GM12878 (cell line): ENCODE measurements at regions not wholly inside any gene's neighbourhood (a gene's known extent, or its start where the extent isn't known, plus 50 kb on each side); places are given as distances from the start of the nearest gene placed in this dataset.

Experiments
- ATAC-seq: fragments of 200-7000 bp; cut with Tn5 transposase; 3 replicates; pipeline ENCODE4 v1.9.1; 2020; ENCODE audit warnings: mild to moderate bottlenecking, moderate library complexity
- BruUV-seq: library from RNA; stranded (reverse); fragments of 400-500 nt; replicated peaks from 2 replicates; lab custom pipeline; 2021; lab: Mats Ljungman, UMichigan
- CTCF ChIA-PET: fragments of 300-600 bp; sonication (Branson Sonifier 250); formaldehyde crosslinking; extraction: SDS; loops from one replicate; lab custom pipeline; 2021; ENCODE audit warnings: inconsistent platforms; lab: Yijun Ruan, JAX
- POLR2A ChIA-PET: fragments of 350-600 bp; formaldehyde crosslinking; extraction: SDS; loops from one replicate; lab custom pipeline; 2021; ENCODE audit warnings: inconsistent platforms; lab: Charles Lee
- RAD21 ChIA-PET: fragments of 300-600 bp; sonication (Branson Sonifier 250); formaldehyde crosslinking; loops from one replicate; lab custom pipeline; 2023; ENCODE audit warnings: antibody characterized with exemption; ENCODE audit not compliant: unreplicated experiment; lab: Charles Lee
- SMC1A ChIA-PET: fragments of 300-600 bp; sonication (Branson Sonifier 250); formaldehyde crosslinking; loops from one replicate; lab custom pipeline; 2023; ENCODE audit not compliant: unreplicated experiment, uncharacterized antibody; lab: Charles Lee
- DNase-seq: peaks from one replicate; pipeline ENCODE4 v3.0.0-alpha.2; 2011; ENCODE audit warnings: low read depth, low spot score
- FAIRE-seq: peaks from 3 replicates; lab custom pipeline; 2011; peaks lifted over from hg19 to GRCh38; lab: Jason Lieb, UNC
- H2AFZ ChIP-seq: 2 replicates; pipeline ENCODE4 v1.6.0; 2011; ENCODE audit warnings: low read depth, low read length, control low read depth; ENCODE audit not compliant: control insufficient read depth
- H3K27ac ChIP-seq: 2 replicates; pipeline ENCODE4 v1.5.1; 2011; ENCODE audit warnings: control low read depth; ENCODE audit not compliant: control insufficient read depth, insufficient read depth
- H3K27me3 ChIP-seq, 2 experiments: replicated peaks in 1 of 2; 2 replicates each; pipeline versions ENCODE4 v1.6.0 to v1.6.1; 2011; ENCODE audit warnings: low read length in 1 of 2; ENCODE audit not compliant: control insufficient read depth in 2 of 2, insufficient read depth in 2 of 2
- H3K36me3 ChIP-seq, 2 experiments: 2 replicates each; pipeline ENCODE4 v1.5.1; 2011; ENCODE audit warnings: low read length in 1 of 2; ENCODE audit not compliant: control insufficient read depth in 2 of 2, insufficient read depth in 2 of 2
- H3K4me1 ChIP-seq: 2 replicates; pipeline ENCODE4 v1.6.1; 2011; ENCODE audit warnings: mild to moderate bottlenecking, low read length, moderate library complexity, mixed read lengths; ENCODE audit not compliant: control insufficient read depth, insufficient read depth
- H3K4me2 ChIP-seq: 2 replicates; pipeline ENCODE4 v1.6.0; 2011; ENCODE audit warnings: control low read depth; ENCODE audit not compliant: control insufficient read depth, insufficient read depth
- H3K4me3 ChIP-seq: fragments of 200-600 bp; sonication (generic); 2 replicates; pipeline ENCODE4 v1.5.1; 2016
- H3K79me2 ChIP-seq: 2 replicates; pipeline ENCODE4 v1.6.0; 2011; ENCODE audit warnings: low read length; ENCODE audit not compliant: control insufficient read depth, insufficient read depth
- H3K9ac ChIP-seq: 2 replicates; pipeline ENCODE4 v1.8.0; 2011; ENCODE audit warnings: low read length, control low read depth, mixed read lengths; ENCODE audit not compliant: control insufficient read depth, insufficient read depth
- H3K9me3 ChIP-seq: replicated peaks from 3 replicates; pipeline ENCODE4 v1.5.1; 2011; ENCODE audit warnings: mild to moderate bottlenecking, low read length; ENCODE audit not compliant: control insufficient read depth, insufficient read depth
- H4K20me1 ChIP-seq: 2 replicates; pipeline ENCODE4 v1.6.0; 2011; ENCODE audit not compliant: control insufficient read depth, insufficient read depth
- GABPA ChIP-seq: IDR thresholded peaks from 2 replicates; pipeline ENCODE4 v1.6.1; 2014; ENCODE audit warnings: antibody characterized with exemption, low read depth, mild to moderate bottlenecking, inconsistent platforms
- IKZF1 ChIP-seq: fragments of 450-650 bp; conservative IDR thresholded peaks from 2 replicates; pipeline ENCODE4 v1.6.1; 2017; ENCODE audit warnings: antibody characterized with exemption, mild to moderate bottlenecking
- WGBS: methylation state at CpG from one replicate; pipeline ENCODE4 v1.1.6; 2016; ENCODE audit warnings: low lambda C conversion rate; ENCODE audit not compliant: insufficient replicate concordance, insufficient coverage; ENCODE audit errors: missing lambda C conversion rate; 5-methylcytosine and 5-hydroxymethylcytosine counted together
- in situ Hi-C: fragments of 300-500 bp; cut with MboI; formaldehyde crosslinking; loops from 9 replicates; pipeline ENCODE4 v1.14.3; 2018; ENCODE audit warnings: mixed read lengths
- intact Hi-C: fragments of 100-400 bp; cut with micrococcal nuclease; formaldehyde crosslinking; loops from one replicate; pipeline ENCODE4 v1.14.2; 2022; ENCODE audit not compliant: unreplicated experiment
- TF ChIP-seq, protein P1 (sequence below): fragments of 450-650 bp; IDR thresholded peaks from 2 replicates; pipeline ENCODE4 v1.6.1; 2017; ENCODE audit warnings: mild to moderate bottlenecking, moderate library complexity
- TF ChIP-seq, protein P2 (sequence below): fragments of 450-650 bp; IDR thresholded peaks from 2 replicates; pipeline ENCODE4 v1.6.1; 2017; ENCODE audit warnings: low read depth, mild to moderate bottlenecking, moderate library complexity

DNA sequence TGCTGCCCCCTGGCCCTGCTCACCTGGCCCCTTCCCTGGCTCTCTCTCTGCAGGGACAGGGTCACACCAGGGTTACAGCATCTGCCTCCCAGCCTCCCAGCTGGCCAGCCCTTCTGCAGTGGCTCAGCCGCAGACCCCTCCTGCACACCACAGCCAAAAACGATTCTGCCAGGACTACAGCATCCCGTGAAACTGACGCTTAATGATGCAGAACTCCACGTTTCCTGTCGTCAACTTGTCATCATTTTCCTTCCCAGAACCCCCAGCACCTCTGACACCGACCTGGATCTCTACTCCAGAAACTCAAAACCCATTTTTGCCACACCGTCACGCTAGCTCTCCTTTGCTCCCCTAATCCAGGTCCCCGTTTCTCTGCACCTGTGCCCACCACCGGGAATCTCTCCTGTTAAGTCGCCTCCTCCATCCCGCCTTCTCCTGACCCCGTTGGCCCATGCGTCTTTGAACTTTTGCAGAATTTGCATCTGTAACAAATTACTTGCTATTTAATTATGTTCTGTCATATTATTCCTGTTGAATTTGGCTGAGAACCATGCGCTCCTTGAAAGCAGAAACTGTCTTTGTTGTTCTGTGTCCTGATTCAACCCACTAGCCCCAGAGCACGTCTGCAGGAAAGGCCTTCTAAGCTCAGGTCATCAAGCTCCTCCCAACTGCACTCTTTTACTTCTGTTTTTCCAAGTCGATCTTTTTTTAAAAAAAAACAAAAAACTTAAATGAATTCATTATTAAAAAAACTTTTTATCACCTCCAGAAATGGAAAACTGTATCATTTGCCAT is 173.2 kb upstream of the COPS8 start:
- no TSS peak for BruUV-seq

DNA sequence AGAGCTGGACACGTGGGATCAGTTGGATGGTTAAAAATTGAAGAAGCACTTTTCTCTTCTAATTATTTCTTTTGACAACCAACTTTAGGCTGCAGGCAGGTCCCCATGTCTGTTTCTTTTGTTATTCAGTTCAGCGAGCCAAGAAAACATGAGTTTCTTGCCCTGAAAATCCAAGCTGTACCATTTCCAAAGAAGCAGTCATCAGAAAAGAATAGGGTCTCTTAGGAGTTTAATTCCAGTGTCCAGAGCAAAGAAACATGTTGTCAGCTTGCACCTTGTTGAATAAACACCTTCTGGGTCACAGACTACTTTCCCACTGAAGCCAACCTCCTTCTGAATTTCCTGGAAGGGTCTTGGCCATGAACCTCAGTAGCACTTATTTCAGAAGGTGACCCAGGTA is 170.5 kb upstream of the COPS8 start:
- no TSS peak for BruUV-seq
- Histone ChIP-seq H3K27ac (no peak overlapping the region), H2AFZ (no peak overlapping the region), H3K9me3 (no peaks in the 10 kb centered on the region), H3K4me2 (no peak overlapping the region), H3K79me2 (no peaks in the 10 kb centered on the region), H3K4me3 (no peak overlapping the region), H3K27me3 (peaks cover 2% of the 10 kb centered on the region in 2 experiments; a peak in 3 of 4 replicates), H3K9ac (no peak overlapping the region), H3K4me1 (no peaks in the 10 kb centered on the region), H4K20me1 (no peaks in the 10 kb centered on the region), H3K36me3 (no peaks in the 10 kb centered on the region)
- ChIA-PET POLR2A (no interaction called here), SMC1A (no interaction called here), CTCF (no interaction called here), RAD21 (no interaction called here)
- 0% methylated on average over 2 of the region's 2 CpGs for WGBS
- DNase-seq = no peak
- ATAC-seq = no peak
- in situ Hi-C loops (no loop called here), intact Hi-C loops (no loop called here)
- no peak for FAIRE-seq
- TF ChIP-seq, protein P1, sequence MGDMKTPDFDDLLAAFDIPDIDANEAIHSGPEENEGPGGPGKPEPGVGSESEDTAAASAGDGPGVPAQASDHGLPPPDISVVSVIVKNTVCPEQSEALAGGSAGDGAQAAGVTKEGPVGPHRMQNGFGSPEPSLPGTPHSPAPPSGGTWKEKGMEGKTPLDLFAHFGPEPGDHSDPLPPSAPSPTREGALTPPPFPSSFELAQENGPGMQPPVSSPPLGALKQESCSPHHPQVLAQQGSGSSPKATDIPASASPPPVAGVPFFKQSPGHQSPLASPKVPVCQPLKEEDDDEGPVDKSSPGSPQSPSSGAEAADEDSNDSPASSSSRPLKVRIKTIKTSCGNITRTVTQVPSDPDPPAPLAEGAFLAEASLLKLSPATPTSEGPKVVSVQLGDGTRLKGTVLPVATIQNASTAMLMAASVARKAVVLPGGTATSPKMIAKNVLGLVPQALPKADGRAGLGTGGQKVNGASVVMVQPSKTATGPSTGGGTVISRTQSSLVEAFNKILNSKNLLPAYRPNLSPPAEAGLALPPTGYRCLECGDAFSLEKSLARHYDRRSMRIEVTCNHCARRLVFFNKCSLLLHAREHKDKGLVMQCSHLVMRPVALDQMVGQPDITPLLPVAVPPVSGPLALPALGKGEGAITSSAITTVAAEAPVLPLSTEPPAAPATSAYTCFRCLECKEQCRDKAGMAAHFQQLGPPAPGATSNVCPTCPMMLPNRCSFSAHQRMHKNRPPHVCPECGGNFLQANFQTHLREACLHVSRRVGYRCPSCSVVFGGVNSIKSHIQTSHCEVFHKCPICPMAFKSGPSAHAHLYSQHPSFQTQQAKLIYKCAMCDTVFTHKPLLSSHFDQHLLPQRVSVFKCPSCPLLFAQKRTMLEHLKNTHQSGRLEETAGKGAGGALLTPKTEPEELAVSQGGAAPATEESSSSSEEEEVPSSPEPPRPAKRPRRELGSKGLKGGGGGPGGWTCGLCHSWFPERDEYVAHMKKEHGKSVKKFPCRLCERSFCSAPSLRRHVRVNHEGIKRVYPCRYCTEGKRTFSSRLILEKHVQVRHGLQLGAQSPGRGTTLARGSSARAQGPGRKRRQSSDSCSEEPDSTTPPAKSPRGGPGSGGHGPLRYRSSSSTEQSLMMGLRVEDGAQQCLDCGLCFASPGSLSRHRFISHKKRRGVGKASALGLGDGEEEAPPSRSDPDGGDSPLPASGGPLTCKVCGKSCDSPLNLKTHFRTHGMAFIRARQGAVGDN = no peak
- TF ChIP-seq, protein P2, sequence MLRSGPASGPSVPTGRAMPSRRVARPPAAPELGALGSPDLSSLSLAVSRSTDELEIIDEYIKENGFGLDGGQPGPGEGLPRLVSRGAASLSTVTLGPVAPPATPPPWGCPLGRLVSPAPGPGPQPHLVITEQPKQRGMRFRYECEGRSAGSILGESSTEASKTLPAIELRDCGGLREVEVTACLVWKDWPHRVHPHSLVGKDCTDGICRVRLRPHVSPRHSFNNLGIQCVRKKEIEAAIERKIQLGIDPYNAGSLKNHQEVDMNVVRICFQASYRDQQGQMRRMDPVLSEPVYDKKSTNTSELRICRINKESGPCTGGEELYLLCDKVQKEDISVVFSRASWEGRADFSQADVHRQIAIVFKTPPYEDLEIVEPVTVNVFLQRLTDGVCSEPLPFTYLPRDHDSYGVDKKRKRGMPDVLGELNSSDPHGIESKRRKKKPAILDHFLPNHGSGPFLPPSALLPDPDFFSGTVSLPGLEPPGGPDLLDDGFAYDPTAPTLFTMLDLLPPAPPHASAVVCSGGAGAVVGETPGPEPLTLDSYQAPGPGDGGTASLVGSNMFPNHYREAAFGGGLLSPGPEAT = no peak
- TF ChIP-seq IKZF1 = no peak

More for the DNA sequence above, 173.2 kb upstream of the COPS8 start:
- H3K79me2 ChIP-seq = no peaks in the 10 kb centered on the region
- CTCF ChIA-PET = no interaction called here
- FAIRE-seq (no peak), ATAC-seq (no peak), DNase-seq (no peak)
- H3K27ac ChIP-seq = no peak overlapping the region
- RAD21 ChIA-PET = no interaction called here
- peaks cover 2% of the 10 kb centered on the region in 2 experiments; a peak in 3 of 4 replicates for H3K27me3 ChIP-seq
- no peaks in the 10 kb centered on the region for H4K20me1 ChIP-seq
- no peak overlapping the region for H3K4me2 ChIP-seq
- 33% methylated on average over 18 of the region's 18 CpGs for WGBS
- H3K9ac ChIP-seq = no peak overlapping the region
- SMC1A ChIA-PET = no interaction called here
- H3K36me3 ChIP-seq = no peaks in the 10 kb centered on the region
- POLR2A ChIA-PET = no interaction called here
- intact Hi-C loops = no loop called here
- no peaks in the 10 kb centered on the region for H3K4me1 ChIP-seq
- H3K9me3 ChIP-seq = no peaks in the 10 kb centered on the region
- in situ Hi-C loops = no loop called here
- no peak for TF ChIP-seq GABPA
- no peak overlapping the region for H3K4me3 ChIP-seq
- no peak overlapping the region for H2AFZ ChIP-seq
